ENCODE measurements at regions not wholly inside any gene's neighbourhood (a gene's known extent, or its start where the extent isn't known, plus 50 kb on each side); places are given as distances from the start of the nearest gene placed in this dataset.

DNA sequence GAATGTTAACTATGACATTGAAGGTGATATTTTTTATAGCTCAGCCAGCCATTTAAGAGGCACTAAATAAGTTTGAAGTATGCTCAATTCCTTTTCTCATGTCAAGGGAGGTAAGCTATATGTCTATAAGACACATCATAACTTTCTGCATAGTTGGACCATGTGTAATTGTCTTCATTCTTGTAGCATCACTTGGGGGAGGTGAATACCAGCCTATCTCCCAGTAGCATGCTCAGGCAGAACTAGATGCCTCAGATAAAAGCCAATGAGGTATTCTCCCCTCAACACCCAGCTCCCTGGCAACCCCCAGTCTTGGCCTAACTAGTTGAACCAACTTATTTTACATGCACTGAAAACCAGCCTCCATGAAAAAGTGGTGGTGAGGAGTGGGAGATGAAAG, 158.3 kb upstream of the JAG1 start (continued):
- TF ChIP-seq, protein P1, sequence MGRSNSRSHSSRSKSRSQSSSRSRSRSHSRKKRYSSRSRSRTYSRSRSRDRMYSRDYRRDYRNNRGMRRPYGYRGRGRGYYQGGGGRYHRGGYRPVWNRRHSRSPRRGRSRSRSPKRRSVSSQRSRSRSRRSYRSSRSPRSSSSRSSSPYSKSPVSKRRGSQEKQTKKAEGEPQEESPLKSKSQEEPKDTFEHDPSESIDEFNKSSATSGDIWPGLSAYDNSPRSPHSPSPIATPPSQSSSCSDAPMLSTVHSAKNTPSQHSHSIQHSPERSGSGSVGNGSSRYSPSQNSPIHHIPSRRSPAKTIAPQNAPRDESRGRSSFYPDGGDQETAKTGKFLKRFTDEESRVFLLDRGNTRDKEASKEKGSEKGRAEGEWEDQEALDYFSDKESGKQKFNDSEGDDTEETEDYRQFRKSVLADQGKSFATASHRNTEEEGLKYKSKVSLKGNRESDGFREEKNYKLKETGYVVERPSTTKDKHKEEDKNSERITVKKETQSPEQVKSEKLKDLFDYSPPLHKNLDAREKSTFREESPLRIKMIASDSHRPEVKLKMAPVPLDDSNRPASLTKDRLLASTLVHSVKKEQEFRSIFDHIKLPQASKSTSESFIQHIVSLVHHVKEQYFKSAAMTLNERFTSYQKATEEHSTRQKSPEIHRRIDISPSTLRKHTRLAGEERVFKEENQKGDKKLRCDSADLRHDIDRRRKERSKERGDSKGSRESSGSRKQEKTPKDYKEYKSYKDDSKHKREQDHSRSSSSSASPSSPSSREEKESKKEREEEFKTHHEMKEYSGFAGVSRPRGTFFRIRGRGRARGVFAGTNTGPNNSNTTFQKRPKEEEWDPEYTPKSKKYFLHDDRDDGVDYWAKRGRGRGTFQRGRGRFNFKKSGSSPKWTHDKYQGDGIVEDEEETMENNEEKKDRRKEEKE (IDR thresholded peaks at IDR 0.05) = no peak
- no peak for TF ChIP-seq TARDBP (IDR thresholded peaks at IDR 0.05; ENCODE audit: borderline replicate concordance)
- TF ChIP-seq SIN3A (IDR thresholded peaks at IDR 0.05; ENCODE audit: low read depth, low read length) = no peak
- no peak for TF ChIP-seq GABPA (IDR thresholded peaks at IDR 0.05; ENCODE audit: low read depth)
- TF ChIP-seq RELA (IDR thresholded peaks at IDR 0.05; ENCODE audit: borderline replicate concordance, partially characterized antibody) = no peak

DNA sequence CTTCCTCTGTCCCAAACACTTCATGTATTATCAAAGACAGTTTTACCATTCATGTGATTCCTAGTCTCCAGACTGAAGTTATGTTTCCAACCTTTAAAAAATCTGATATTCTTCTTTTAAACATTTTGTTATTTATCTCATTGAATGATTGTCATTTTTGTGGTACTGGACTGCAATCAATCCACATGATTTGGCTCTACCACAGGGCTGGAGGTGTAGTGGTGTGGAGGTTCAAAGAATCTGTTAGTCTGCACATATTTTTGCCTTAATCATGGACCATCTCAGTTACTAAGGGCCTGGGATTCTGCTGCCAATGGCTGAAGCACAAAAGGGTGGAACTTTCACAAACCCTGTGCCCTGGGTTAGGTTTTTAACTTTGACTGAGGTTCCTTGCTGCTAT, 164.1 kb upstream of the JAG1 start:
- no peaks in the 10 kb centered on the region for H4K20me1 ChIP-seq (ENCODE audit: control insufficient read depth, insufficient read depth)
- ChIA-PET CTCF (no interaction called here), POLR2A (no interaction called here), SMC1A (ENCODE audit: uncharacterized antibody, unreplicated experiment) (interaction anchor here (1.0 to 1.4 kb wide), 2 partner anchors 8 to 357 kb away, joined by 3 to 6 read pairs; no protein-coding TSS in a partner anchor), RAD21 (ENCODE audit: unreplicated experiment) (no interaction called here)
- H3K36me3 ChIP-seq (ENCODE audit: control insufficient read depth in 2 of 2, insufficient read depth in 2 of 2, low read length in 1 of 2) = no peaks in the 10 kb centered on the region
- no peak overlapping the region for H3K9ac ChIP-seq (ENCODE audit: control insufficient read depth, insufficient read depth, low read length)
- no peak overlapping the region for H3K27ac ChIP-seq (ENCODE audit: control insufficient read depth, insufficient read depth)
- ATAC-seq = no peak
- H3K4me1 ChIP-seq (ENCODE audit: control insufficient read depth, insufficient read depth, low read length) = no peaks in the 10 kb centered on the region
- no peaks in the 10 kb centered on the region for H3K79me2 ChIP-seq (ENCODE audit: control insufficient read depth, insufficient read depth, low read length)
- BruUV-seq (replicated peaks) = no TSS peak
- no peak overlapping the region for H3K4me3 ChIP-seq
- H2AFZ ChIP-seq (ENCODE audit: control insufficient read depth, low read depth, low read length) = no peak overlapping the region
- no peaks in the 10 kb centered on the region for H3K27me3 ChIP-seq (replicated peaks in 1 of 2; ENCODE audit: control insufficient read depth in 2 of 2, insufficient read depth in 2 of 2, low read length in 1 of 2)
- in situ Hi-C loops (cut with MboI) = no loop called here
- TF ChIP-seq WRNIP1 (IDR thresholded peaks at IDR 0.05; ENCODE audit: borderline replicate concordance, low read depth, low read length) = no peak
- TF ChIP-seq TAF1 (IDR thresholded peaks at IDR 0.05; ENCODE audit: borderline replicate concordance, low read depth, low read length) = no peak
- no peak for TF ChIP-seq YY1 (IDR thresholded peaks at IDR 0.05; ENCODE audit: low read depth, low read length)
- no peak for TF ChIP-seq CREB1 (IDR thresholded peaks at IDR 0.05; ENCODE audit: low read depth)
- TF ChIP-seq, protein P2, sequence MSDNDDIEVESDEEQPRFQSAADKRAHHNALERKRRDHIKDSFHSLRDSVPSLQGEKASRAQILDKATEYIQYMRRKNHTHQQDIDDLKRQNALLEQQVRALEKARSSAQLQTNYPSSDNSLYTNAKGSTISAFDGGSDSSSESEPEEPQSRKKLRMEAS (IDR thresholded peaks at IDR 0.05; ENCODE audit: low read depth, low read length) = no peak
- TF ChIP-seq FOS (IDR thresholded peaks at IDR 0.05; ENCODE audit: borderline replicate concordance, extremely low read depth, insufficient read length) = no peak
- no peak for TF ChIP-seq RAD51 (IDR thresholded peaks at IDR 0.05)
- TF ChIP-seq FOXK2 (IDR thresholded peaks at IDR 0.05) = no peak
- TF ChIP-seq, protein P3, sequence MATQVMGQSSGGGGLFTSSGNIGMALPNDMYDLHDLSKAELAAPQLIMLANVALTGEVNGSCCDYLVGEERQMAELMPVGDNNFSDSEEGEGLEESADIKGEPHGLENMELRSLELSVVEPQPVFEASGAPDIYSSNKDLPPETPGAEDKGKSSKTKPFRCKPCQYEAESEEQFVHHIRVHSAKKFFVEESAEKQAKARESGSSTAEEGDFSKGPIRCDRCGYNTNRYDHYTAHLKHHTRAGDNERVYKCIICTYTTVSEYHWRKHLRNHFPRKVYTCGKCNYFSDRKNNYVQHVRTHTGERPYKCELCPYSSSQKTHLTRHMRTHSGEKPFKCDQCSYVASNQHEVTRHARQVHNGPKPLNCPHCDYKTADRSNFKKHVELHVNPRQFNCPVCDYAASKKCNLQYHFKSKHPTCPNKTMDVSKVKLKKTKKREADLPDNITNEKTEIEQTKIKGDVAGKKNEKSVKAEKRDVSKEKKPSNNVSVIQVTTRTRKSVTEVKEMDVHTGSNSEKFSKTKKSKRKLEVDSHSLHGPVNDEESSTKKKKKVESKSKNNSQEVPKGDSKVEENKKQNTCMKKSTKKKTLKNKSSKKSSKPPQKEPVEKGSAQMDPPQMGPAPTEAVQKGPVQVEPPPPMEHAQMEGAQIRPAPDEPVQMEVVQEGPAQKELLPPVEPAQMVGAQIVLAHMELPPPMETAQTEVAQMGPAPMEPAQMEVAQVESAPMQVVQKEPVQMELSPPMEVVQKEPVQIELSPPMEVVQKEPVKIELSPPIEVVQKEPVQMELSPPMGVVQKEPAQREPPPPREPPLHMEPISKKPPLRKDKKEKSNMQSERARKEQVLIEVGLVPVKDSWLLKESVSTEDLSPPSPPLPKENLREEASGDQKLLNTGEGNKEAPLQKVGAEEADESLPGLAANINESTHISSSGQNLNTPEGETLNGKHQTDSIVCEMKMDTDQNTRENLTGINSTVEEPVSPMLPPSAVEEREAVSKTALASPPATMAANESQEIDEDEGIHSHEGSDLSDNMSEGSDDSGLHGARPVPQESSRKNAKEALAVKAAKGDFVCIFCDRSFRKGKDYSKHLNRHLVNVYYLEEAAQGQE (IDR thresholded peaks at IDR 0.05; ENCODE audit: low read depth, low read length) = no peak
- TF ChIP-seq ASH2L (IDR thresholded peaks at IDR 0.05; ENCODE audit: borderline replicate concordance, low read depth) = no peak
- TF ChIP-seq NR2C2 (IDR thresholded peaks at IDR 0.05; ENCODE audit: borderline replicate concordance, control insufficient read depth, insufficient read length, low read depth) = no peak
- TF ChIP-seq MTA3 (IDR thresholded peaks at IDR 0.05; ENCODE audit: borderline replicate concordance, low read length) = no peak
- FAIRE-seq = no peak
- DNase-seq (ENCODE audit: low read depth, low spot score) = no peak
- intact Hi-C loops (cut with micrococcal nuclease; ENCODE audit: unreplicated experiment) = no loop called here
- no peak overlapping the region for H3K4me2 ChIP-seq (ENCODE audit: control insufficient read depth, insufficient read depth)
- H3K9me3 ChIP-seq (replicated peaks; ENCODE audit: control insufficient read depth, insufficient read depth, low read length) = no peaks in the 10 kb centered on the region; the same call in 2 of the 3 replicates

Data from GM12878 (cell line).